Fibroblast of the aortic adventitia (primary cell): ENCODE measurements at regions not wholly inside any gene's neighbourhood (a gene's known extent, or its start where the extent isn't known, plus 50 kb on each side); places are given as distances from the start of the nearest gene placed in this dataset.

Source experiments
- DNase-seq: peaks from one replicate; pipeline ENCODE4 v3.0.0-alpha.2; 2010; ENCODE audit warnings: low read depth
- H3K4me3 ChIP-seq: 2 replicates; pipeline ENCODE4 v1.5.1; 2011; ENCODE audit warnings: low read depth, mild to moderate bottlenecking, control low read depth, low read length, moderate library complexity
- CTCF ChIP-seq: IDR thresholded peaks from 2 replicates; pipeline ENCODE4 v1.5.1; 2011; ENCODE audit warnings: mild to moderate bottlenecking, low read length, control low read depth, inconsistent platforms; ENCODE audit not compliant: insufficient read depth

DNA sequence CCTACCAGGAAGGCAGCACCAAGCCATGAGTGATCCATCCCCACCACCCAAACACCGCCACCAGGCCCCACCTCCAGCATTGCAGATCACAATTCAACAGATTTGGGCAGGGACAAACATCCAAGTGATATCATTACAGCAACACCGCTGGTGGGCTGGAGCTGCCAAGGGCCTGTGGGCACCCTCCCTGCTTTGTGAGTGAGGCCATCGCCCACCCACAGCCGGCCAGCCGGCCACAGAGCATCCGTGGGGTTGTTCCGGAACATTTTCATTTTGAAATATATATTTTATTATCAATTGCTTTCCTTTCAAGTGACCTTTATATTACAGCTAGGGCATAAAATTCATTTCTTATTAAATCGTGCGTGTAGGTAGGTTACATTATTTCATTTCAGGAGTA, 286.0 kb upstream of the CDH4 start:
- TF ChIP-seq CTCF = no peak
- H3K4me3 ChIP-seq = no peak overlapping the region
- DNase-seq = no peak

DNA sequence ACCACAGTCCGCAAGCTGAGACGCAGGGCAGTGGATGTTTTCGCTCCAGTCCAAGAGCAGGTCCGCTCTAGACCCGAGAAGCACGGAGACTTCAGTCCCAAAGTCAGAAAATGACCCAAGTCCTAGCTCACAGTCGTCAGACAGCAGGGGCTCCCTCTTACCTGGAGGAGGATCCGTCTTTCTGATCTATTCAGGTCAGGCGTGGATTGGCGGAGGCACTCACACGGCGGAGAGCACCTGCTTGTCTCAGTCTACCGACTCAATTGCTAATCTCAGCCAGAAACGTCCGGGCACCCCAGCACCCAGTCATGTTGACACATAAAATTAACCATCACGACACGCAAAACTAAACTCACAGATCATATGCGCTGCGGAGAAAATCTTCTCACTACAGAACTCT, 285.3 kb upstream of the CDH4 start:
- H3K4me3 ChIP-seq = no peak overlapping the region
- DNase-seq = no peak
- no peak for TF ChIP-seq CTCF

GRCh38 chr20:60967431-60968316, 284.4 kb upstream of the CDH4 start:
- no peak overlapping the region for H3K4me3 ChIP-seq
- TF ChIP-seq CTCF = no peak

GRCh38 chr20:60968853-60969720, 283.0 kb upstream of the CDH4 start:
- DNase-seq = no peak
- TF ChIP-seq CTCF = no peak
- H3K4me3 ChIP-seq = no peak overlapping the region

More at GRCh38 chr20:60967431-60968316, 284.4 kb upstream of the CDH4 start:
- no peak for DNase-seq

DNA sequence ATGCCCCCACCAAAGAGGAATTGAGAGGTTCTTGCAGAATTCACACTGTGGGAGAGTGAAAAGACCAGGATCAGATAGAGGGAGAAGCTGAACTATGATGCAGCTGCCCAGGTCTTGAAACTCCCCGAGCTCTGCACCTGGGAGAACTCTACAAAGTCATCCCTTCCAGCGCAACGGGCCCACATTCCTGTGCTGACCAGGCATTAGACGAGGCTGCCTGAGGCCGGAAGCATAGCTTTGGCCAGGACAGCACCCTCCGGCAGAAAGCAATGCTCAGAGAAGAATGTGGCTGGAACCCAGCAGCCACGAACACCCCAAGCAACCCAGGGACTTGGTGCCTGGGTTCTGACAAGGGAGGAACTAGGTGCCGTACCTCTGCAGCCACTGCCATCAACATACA, 281.5 kb upstream of the CDH4 start:
- DNase-seq = no peak
- H3K4me3 ChIP-seq = no peak overlapping the region
- no peak for TF ChIP-seq CTCF

DNA sequence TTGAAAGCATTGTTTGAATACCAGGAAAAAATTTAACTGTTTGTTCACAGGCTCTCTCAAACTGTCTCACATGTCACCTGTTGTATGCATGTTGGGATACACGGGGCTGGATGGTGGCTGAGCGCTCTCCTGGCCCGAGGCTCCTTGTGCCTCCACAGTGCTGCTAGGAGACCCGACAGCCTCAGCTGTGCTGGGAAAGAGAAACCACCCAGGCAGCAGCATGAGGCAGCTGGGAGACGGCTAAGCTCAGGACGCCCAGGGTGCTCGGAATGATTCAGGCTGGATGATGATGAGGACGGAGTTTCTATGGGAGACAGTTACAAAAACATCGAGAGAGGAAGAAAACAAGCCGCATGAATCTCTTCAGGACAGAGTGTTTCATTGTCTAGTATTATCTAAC, 278.0 kb upstream of the CDH4 start:
- no peak overlapping the region for H3K4me3 ChIP-seq
- TF ChIP-seq CTCF = no peak
- DNase-seq = no peak
